ENCODE measurements at regions not wholly inside any gene's neighbourhood (a gene's known extent, or its start where the extent isn't known, plus 50 kb on each side); places are given as distances from the start of the nearest gene placed in this dataset.
"Not testable (repeated sequence)": the region's sequence is repeated elsewhere in the genome, so short reads cannot be mapped to it uniquely, and the experiment has no call there.

DNA sequence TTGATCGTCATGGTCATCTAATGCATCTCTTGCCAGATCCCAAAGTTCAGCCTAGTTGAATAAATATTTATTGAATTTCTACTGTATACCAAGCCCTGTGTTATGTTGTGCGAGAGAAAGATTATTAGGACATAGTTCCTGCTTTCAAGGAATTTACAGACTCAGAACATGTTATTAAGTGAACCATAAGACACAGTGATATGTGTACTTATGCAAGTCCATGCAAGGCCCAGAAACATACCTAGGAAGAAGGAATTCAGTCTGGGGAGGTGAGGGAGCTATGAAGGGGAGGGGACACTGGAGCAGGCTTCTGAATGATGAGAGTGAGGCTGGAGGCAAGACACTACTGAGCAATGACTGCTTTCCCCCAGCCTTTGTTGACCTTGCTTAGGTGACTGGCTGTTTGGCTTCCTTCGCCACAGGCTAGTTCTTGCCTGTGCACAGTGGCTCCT lies 81.4 kb downstream of the ACAA2 start:
- no peak for DNase-seq

DNA sequence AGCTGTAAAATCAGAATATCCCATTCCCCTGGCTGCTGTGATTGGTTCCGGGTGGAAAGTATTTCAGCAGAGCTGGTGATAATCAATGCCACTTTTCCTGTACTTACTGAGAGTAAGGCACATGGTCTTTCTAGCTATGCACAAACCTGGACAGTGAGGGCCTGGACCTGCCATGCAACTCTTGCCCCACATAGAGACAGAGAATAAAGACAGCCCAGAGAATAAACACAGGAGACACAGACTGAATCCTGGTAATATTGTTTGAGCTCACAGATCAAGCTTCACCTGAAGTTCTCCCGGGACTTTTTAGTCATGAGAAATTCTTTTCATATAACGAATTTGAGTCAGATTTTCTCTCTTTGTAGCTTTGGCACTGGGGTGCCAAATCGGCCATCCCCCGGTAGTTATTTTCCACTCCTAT lies 81.9 kb downstream of the ACAA2 start:
- DNase-seq = no peak

GRCh38 chr18:49730951-49731391 lies 82.4 kb downstream of the ACAA2 start:
- no peak for DNase-seq

DNA sequence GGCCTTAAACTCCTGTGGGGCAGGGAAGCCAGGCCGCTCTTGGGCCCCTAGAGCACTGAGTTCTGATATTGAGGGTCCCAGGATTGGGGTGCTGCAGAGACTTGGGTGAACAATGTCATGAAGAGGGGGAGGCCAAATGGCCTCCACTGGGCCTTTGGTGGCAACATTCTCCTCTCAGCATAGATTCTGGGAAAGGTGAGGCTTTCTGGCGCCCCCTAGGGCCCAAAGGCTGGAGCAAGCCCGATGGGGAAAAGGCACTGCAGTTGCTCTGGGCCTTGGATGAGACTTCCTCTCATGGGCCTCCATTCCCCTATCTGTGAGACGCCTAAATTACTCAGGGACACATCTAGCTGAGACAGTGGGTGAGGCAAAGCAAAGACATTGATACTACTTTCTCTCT lies 84.8 kb downstream of the ACAA2 start:
- peak in 1 of 2 donors; percentile 13 for DNase-seq

- DNase-seq = no peak
These were observed 85.5 kb downstream of the ACAA2 start for GRCh38 chr18:49727816-49728215.

- DNase-seq = no peak
These were observed 86.7 kb downstream of the ACAA2 start for GRCh38 chr18:49726675-49726963.

- no peak for DNase-seq
These were observed 87.3 kb downstream of the ACAA2 start for GRCh38 chr18:49725809-49726674.

DNA sequence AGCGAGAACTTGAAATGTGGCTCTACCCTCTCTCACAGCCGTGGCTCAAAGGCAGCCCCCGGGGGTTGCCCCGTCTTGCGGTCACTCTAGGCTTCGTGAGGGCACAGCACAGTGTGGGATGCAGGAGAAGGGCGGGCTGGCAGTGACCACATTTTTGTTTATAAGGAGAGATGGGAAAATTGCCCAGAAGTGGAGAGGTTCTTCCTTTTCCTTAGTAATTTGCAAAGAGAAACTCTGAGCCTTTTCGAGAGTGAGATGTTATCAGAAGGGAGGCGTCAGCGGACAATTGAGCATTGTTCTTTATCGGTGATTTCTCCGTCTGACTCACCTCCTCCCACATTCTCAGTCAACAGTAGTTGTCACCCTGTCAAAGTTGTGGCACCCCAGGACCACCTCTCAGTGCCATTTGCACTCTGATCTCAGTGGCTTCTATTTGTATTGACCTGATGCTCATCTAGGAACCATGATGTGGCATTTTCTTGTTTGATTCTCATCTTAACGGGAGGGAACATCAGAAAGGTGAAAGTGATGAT lies 89.6 kb downstream of the ACAA2 start:
- DNase-seq = no peak

GRCh38 chr18:49722477-49722876 lies 90.9 kb downstream of the ACAA2 start:
- DNase-seq = no peak

GRCh38 chr18:49721981-49722380 lies 91.4 kb downstream of the ACAA2 start:
- no peak for DNase-seq

DNA sequence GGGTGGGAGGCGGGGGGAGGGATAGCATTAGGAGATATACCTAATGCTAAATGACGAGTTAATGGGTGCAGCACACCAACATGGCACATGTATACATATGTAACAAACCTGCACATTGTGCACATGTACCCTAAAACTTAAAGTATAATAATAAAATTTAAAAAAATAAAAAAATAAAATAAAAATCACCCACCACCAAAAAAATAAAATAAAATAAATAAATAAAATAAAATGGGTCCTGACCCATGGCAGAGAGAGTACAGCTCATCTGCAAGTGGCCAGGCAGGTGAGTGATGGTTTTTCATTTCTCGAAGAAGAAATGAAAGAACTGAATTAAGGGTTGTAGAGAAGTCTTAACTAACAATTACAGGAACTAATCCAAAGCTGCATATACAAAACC lies 92.4 kb downstream of the ACAA2 start:
- not testable (repeated sequence) for DNase-seq

- DNase-seq = no peak
These were observed 95.7 kb downstream of the ACAA2 start for GRCh38 chr18:49717617-49718016.

DNA sequence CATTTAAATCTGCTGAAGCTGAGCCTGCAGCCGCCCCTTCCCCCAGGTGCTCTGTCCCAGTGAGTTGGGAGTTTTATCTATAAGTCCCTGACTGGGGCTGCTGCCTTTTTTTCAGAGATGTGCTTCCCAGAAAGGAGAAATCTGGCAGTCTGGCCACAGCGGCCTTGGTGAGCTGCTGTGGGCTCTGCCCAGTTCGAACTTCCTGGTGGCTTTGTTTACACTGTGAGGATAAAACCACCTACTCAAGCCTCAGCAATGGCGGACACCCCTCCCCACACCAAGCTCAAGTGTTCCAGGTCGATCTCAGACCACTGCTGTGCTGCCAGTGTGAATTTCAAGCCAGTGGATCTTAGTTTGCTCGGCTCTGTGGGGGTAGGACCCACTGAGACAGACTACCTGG lies 97.3 kb downstream of the ACAA2 start:
- no peak for DNase-seq

DNA sequence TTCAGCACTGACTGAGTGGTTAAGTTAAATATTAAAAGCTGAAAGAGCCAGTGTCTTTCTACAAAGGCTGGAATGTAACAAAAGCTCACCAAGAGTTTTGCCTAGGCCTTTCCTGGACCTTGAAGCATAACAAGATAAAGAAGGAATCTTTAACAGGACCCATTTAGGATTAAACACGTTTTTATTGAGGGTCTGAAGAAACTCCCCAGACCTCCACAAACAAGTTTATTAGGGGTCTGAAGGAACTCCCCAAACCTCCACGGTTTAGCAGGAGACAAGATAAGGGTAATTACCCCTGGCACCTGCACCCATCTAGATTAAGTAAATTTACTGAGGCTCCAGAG lies 104.0 kb downstream of the ACAA2 start:
- DNase-seq = no peak

- DNase-seq = no peak
These were observed 104.5 kb downstream of the ACAA2 start for GRCh38 chr18:49708662-49709346.

DNA sequence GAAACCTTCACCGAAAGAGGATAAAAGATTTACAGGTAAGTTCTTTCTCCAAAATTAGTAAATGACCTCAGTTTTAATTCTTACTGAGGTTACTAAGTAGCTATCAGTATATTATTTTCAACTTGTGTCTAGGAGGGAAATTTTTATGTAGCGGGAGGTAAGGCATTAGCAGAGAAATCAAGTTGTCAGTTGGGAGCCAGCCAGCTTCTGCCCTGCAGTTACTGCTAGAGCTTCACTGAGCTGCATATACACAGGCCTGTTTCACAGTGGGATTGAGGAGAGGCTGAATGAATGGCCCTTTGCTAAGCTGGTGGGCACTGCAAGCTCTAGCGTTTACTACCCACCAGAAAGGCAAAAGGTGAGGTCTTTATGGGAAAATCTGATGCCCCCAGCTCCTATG lies 105.7 kb downstream of the ACAA2 start:
- no peak for DNase-seq

GRCh38 chr18:49704334-49704733 lies 109.0 kb downstream of the ACAA2 start:
- no peak for DNase-seq

GRCh38 chr18:49701190-49701589 lies 112.1 kb downstream of the ACAA2 start:
- DNase-seq = no peak

- no peak for DNase-seq
These were observed 114.0 kb downstream of the ACAA2 start for GRCh38 chr18:49699303-49699702.

DNA sequence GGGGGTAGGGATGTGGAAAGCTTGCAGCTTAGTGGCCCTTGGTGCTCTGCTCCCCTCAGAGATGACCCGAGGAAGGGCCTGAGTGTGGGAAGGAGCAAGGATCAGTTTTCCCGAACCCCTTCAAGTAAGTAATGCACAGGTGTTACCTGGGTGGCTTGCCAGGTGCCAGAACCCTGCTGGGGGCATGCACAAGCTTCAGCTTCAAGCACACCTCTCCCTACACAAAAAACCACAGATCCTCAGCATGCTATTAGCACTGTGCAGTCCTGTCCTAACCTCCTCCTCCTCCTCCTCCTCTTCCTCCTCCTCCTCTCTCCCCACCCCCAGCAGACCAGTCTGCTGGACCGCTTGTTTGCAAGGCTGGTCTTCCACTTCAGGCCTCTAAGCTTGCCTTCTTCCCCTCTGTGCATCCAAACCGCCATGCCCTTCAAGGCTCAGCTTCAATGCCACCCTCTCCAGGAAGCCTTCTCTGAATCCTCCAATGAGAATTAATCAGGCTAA lies 114.8 kb downstream of the ACAA2 start:
- DNase-seq = no peak

- no peak for DNase-seq
These were observed 115.4 kb downstream of the ACAA2 start for GRCh38 chr18:49697757-49698524.

GRCh38 chr18:49697049-49697448 lies 116.3 kb downstream of the ACAA2 start:
- DNase-seq = no peak

GRCh38 chr18:49694402-49694801 lies 118.9 kb downstream of the ACAA2 start:
- no peak for DNase-seq

DNA sequence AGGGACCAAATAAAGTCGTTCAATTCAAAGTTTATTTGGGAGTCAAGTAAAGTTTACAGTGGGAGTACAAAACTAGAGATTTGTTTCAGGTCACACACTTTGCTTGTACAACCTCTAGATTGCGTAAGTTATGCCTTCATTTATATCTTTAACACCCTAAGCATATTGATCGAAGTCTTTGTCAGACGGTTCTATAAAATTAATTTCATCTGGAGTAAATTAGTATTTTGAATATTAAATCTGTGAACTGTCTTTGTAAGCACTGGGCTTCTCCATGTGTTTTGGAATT lies 119.7 kb downstream of the ACAA2 start:
- DNase-seq = no peak
